WTC11 (cell line): ENCODE measurements at regions not wholly inside any gene's neighbourhood (a gene's known extent, or its start where the extent isn't known, plus 50 kb on each side); places are given as distances from the start of the nearest gene placed in this dataset.

Experiments used
- ATAC-seq: fragments of 200-7000 bp; cut with Tn5 transposase; 2 replicates; pipeline ENCODE4 v1.10.0; 2021; ENCODE audit warnings: mild to moderate bottlenecking, moderate library complexity
- CTCF ChIA-PET: fragments of 300-600 bp; sonication (Branson Sonifier 250); formaldehyde crosslinking; loops from one replicate; lab custom pipeline; 2021; ENCODE audit warnings: antibody characterized with exemption; lab: Charles Lee
- POLR2A ChIA-PET: fragments of 350-600 bp; sonication (Branson Sonifier 250); formaldehyde crosslinking; loops from one replicate; lab custom pipeline; 2021; ENCODE audit warnings: antibody characterized with exemption; lab: Charles Lee
- DNase-seq: peaks from one replicate; pipeline ENCODE4 v3.0.0; 2021; ENCODE audit warnings: low spot score
- H3K27ac Mint-ChIP-seq: 2 replicates; pipeline ENCODE4 v1.8.0; 2021; ENCODE audit warnings: mixed read lengths
- H3K27me3 Mint-ChIP-seq: 2 replicates; pipeline ENCODE4 v1.8.0; 2021; ENCODE audit warnings: low read depth, mild to moderate bottlenecking, moderate library complexity, mixed read lengths
- H3K36me3 Mint-ChIP-seq: 2 replicates; pipeline ENCODE4 v1.8.0; 2021; ENCODE audit warnings: mixed read lengths
- H3K4me1 Mint-ChIP-seq: 2 replicates; pipeline ENCODE4 v1.8.0; 2022; ENCODE audit warnings: mixed read lengths
- H3K4me3 Mint-ChIP-seq: 2 replicates; pipeline ENCODE4 v1.8.0; 2021; ENCODE audit warnings: mild to moderate bottlenecking, moderate library complexity, mixed read lengths
- H3K9me3 Mint-ChIP-seq: 2 replicates; pipeline ENCODE4 v1.8.0; 2021; ENCODE audit warnings: mixed read lengths
- ARID4B ChIP-seq: sonication (generic); formaldehyde crosslinking; IDR thresholded peaks from 2 replicates; pipeline ENCODE4 v1.8.0; 2023; ENCODE audit warnings: missing genetic modification reagents, mild to moderate bottlenecking, borderline replicate concordance
- ATF1 ChIP-seq: sonication (generic); formaldehyde crosslinking; IDR thresholded peaks from 2 replicates; pipeline ENCODE4 v1.8.1; 2023; ENCODE audit warnings: mild to moderate bottlenecking, moderate library complexity, missing genetic modification reagents
- ATF3 ChIP-seq: sonication (generic); formaldehyde crosslinking; conservative IDR thresholded peaks from 2 replicates; pipeline ENCODE4 v1.8.1; 2022; ENCODE audit warnings: mild to moderate bottlenecking, missing genetic modification reagents
- GTF2I ChIP-seq: fragments of 250-450 bp; sonication (Bioruptor Pico); conservative IDR thresholded peaks from 2 replicates; pipeline ENCODE4 v1.4.0; 2021; ENCODE audit warnings: mild to moderate bottlenecking
- MXD4 ChIP-seq: fragments of 250-450 bp; sonication (Bioruptor Pico); IDR thresholded peaks from 2 replicates; pipeline ENCODE4 v1.8.0; 2021; ENCODE audit warnings: mild to moderate bottlenecking, moderate library complexity, borderline replicate concordance
- MYBL2 ChIP-seq: sonication (generic); formaldehyde crosslinking; IDR thresholded peaks from 2 replicates; pipeline ENCODE4 v1.8.1; 2023; ENCODE audit warnings: mild to moderate bottlenecking, moderate library complexity, missing genetic modification reagents
- NFATC4 ChIP-seq: fragments of 250-450 bp; sonication (Bioruptor Pico); IDR thresholded peaks from 2 replicates; pipeline ENCODE4 v1.9.0; 2021; ENCODE audit warnings: mild to moderate bottlenecking
- NR1H2 ChIP-seq: sonication (generic); formaldehyde crosslinking; IDR thresholded peaks from 2 replicates; pipeline ENCODE4 v1.9.0; 2021; ENCODE audit warnings: mild to moderate bottlenecking, moderate library complexity, missing genetic modification reagents
- PREB ChIP-seq: sonication (generic); formaldehyde crosslinking; IDR thresholded peaks from 2 replicates; pipeline ENCODE4 v1.8.1; 2022; ENCODE audit warnings: mild to moderate bottlenecking, missing genetic modification reagents, moderate library complexity, borderline replicate concordance
- RELA ChIP-seq: sonication (generic); formaldehyde crosslinking; IDR thresholded peaks from 2 replicates; pipeline ENCODE4 v1.8.1; 2022; ENCODE audit warnings: missing genetic modification reagents, mild to moderate bottlenecking, borderline replicate concordance
- RORB ChIP-seq: fragments of 250-450 bp; sonication (Bioruptor Pico); IDR thresholded peaks from 2 replicates; pipeline ENCODE4 v1.9.0; 2021; ENCODE audit warnings: mild to moderate bottlenecking
- SOX15 ChIP-seq: fragments of 250-450 bp; sonication (Bioruptor Pico); IDR thresholded peaks from 2 replicates; pipeline ENCODE4 v1.9.0; 2021; ENCODE audit warnings: mild to moderate bottlenecking
- ZNF219 ChIP-seq: sonication (generic); formaldehyde crosslinking; IDR thresholded peaks from 2 replicates; pipeline ENCODE4 v1.8.0; 2023; ENCODE audit warnings: missing genetic modification reagents, mild to moderate bottlenecking, borderline replicate concordance
- ZNF281 ChIP-seq: sonication (generic); formaldehyde crosslinking; IDR thresholded peaks from 2 replicates; pipeline ENCODE4 v1.8.0; 2023; ENCODE audit warnings: mild to moderate bottlenecking, missing genetic modification reagents
- TF ChIP-seq, protein P1 (sequence below): fragments of 250-450 bp; sonication (Bioruptor Pico); IDR thresholded peaks from 2 replicates; pipeline ENCODE4 v1.9.0; 2021; ENCODE audit warnings: mild to moderate bottlenecking, borderline replicate concordance
- TF ChIP-seq, protein P2 (sequence below): sonication (generic); formaldehyde crosslinking; IDR thresholded peaks from 2 replicates; pipeline ENCODE4 v1.8.0; 2022; ENCODE audit warnings: mild to moderate bottlenecking, missing genetic modification reagents
- TF ChIP-seq, protein P3 (sequence below): sonication (generic); formaldehyde crosslinking; IDR thresholded peaks from 2 replicates; pipeline ENCODE4 v1.8.1; 2022; ENCODE audit warnings: mild to moderate bottlenecking, moderate library complexity, missing genetic modification reagents
- TF ChIP-seq, protein P4 (sequence below): fragments of 250-450 bp; sonication (Bioruptor Pico); IDR thresholded peaks from 2 replicates; pipeline ENCODE4 v1.9.0; 2021; ENCODE audit warnings: mild to moderate bottlenecking

- TF ChIP-seq, protein P1, sequence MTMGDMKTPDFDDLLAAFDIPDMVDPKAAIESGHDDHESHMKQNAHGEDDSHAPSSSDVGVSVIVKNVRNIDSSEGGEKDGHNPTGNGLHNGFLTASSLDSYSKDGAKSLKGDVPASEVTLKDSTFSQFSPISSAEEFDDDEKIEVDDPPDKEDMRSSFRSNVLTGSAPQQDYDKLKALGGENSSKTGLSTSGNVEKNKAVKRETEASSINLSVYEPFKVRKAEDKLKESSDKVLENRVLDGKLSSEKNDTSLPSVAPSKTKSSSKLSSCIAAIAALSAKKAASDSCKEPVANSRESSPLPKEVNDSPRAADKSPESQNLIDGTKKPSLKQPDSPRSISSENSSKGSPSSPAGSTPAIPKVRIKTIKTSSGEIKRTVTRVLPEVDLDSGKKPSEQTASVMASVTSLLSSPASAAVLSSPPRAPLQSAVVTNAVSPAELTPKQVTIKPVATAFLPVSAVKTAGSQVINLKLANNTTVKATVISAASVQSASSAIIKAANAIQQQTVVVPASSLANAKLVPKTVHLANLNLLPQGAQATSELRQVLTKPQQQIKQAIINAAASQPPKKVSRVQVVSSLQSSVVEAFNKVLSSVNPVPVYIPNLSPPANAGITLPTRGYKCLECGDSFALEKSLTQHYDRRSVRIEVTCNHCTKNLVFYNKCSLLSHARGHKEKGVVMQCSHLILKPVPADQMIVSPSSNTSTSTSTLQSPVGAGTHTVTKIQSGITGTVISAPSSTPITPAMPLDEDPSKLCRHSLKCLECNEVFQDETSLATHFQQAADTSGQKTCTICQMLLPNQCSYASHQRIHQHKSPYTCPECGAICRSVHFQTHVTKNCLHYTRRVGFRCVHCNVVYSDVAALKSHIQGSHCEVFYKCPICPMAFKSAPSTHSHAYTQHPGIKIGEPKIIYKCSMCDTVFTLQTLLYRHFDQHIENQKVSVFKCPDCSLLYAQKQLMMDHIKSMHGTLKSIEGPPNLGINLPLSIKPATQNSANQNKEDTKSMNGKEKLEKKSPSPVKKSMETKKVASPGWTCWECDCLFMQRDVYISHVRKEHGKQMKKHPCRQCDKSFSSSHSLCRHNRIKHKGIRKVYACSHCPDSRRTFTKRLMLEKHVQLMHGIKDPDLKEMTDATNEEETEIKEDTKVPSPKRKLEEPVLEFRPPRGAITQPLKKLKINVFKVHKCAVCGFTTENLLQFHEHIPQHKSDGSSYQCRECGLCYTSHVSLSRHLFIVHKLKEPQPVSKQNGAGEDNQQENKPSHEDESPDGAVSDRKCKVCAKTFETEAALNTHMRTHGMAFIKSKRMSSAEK (CRISPR knock-in tag): no peak
- TF ChIP-seq ZNF219 (CRISPR knock-in tag): no peak
Measured at GRCh38 chrX:125497667-125498066, 178.0 kb downstream of the TEX13C start (continued).

DNA sequence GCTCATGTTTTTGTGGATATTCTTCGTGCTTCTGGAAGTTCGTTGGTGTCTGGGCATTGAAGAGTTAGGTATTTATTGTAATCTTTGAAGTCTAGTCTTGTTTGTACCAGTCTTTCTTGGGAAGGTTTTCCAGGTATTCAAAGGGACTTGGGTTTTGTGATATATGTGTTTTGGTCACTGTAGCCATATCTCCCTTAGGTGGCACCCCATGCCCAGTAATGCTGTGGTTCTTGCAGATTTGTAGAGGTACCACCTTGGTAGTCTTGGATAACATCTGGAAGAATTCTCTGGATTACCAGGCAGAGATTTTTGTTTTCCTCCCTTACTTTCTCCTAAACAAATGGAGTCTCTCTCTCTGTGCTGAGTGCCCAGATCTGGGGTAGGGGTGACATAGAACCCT is 184.1 kb downstream of the TEX13C start:
- no peaks in the 10 kb centered on the region for H3K4me1 Mint-ChIP-seq
- H3K27me3 Mint-ChIP-seq: no peaks in the 10 kb centered on the region
- DNase-seq: no peak
- no peak for ATAC-seq
- H3K27ac Mint-ChIP-seq: no peak overlapping the region
- no peak overlapping the region for H3K4me3 Mint-ChIP-seq
- ChIA-PET POLR2A (no interaction called here), CTCF (no interaction called here)
- H3K9me3 Mint-ChIP-seq: peaks cover 13% of the 10 kb centered on the region
- H3K36me3 Mint-ChIP-seq: 0 out of 2 replicates have a peak, but pooled peaks cover 2% of the 10 kb centered on the region
- no peak for TF ChIP-seq NR1H2 (CRISPR knock-in tag)
- no peak for TF ChIP-seq SOX15 (CRISPR knock-in tag)
- TF ChIP-seq, protein P2, sequence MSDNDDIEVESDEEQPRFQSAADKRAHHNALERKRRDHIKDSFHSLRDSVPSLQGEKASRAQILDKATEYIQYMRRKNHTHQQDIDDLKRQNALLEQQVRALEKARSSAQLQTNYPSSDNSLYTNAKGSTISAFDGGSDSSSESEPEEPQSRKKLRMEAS (CRISPR knock-in tag): no peak
- TF ChIP-seq RELA: no peak
- no peak for TF ChIP-seq MXD4 (CRISPR knock-in tag)
- no peak for TF ChIP-seq ATF3
- TF ChIP-seq ZNF281 (CRISPR knock-in tag): no peak
- TF ChIP-seq ARID4B: no peak
- TF ChIP-seq NFATC4 (CRISPR knock-in tag): no peak
- TF ChIP-seq, protein P3, sequence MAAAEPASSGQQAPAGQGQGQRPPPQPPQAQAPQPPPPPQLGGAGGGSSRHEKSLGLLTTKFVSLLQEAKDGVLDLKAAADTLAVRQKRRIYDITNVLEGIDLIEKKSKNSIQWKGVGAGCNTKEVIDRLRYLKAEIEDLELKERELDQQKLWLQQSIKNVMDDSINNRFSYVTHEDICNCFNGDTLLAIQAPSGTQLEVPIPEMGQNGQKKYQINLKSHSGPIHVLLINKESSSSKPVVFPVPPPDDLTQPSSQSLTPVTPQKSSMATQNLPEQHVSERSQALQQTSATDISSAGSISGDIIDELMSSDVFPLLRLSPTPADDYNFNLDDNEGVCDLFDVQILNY: no peak
- TF ChIP-seq MYBL2: no peak
- TF ChIP-seq GTF2I (CRISPR knock-in tag): no peak
- no peak for TF ChIP-seq ATF1
- TF ChIP-seq PREB: no peak
- no peak for TF ChIP-seq RORB (CRISPR knock-in tag)
- TF ChIP-seq, protein P4, sequence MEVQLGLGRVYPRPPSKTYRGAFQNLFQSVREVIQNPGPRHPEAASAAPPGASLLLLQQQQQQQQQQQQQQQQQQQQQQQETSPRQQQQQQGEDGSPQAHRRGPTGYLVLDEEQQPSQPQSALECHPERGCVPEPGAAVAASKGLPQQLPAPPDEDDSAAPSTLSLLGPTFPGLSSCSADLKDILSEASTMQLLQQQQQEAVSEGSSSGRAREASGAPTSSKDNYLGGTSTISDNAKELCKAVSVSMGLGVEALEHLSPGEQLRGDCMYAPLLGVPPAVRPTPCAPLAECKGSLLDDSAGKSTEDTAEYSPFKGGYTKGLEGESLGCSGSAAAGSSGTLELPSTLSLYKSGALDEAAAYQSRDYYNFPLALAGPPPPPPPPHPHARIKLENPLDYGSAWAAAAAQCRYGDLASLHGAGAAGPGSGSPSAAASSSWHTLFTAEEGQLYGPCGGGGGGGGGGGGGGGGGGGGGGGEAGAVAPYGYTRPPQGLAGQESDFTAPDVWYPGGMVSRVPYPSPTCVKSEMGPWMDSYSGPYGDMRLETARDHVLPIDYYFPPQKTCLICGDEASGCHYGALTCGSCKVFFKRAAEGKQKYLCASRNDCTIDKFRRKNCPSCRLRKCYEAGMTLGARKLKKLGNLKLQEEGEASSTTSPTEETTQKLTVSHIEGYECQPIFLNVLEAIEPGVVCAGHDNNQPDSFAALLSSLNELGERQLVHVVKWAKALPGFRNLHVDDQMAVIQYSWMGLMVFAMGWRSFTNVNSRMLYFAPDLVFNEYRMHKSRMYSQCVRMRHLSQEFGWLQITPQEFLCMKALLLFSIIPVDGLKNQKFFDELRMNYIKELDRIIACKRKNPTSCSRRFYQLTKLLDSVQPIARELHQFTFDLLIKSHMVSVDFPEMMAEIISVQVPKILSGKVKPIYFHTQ (CRISPR knock-in tag): no peak
